ENCODE measurements at regions not wholly inside any gene's neighbourhood (a gene's known extent, or its start where the extent isn't known, plus 50 kb on each side); places are given as distances from the start of the nearest gene placed in this dataset.

DNA sequence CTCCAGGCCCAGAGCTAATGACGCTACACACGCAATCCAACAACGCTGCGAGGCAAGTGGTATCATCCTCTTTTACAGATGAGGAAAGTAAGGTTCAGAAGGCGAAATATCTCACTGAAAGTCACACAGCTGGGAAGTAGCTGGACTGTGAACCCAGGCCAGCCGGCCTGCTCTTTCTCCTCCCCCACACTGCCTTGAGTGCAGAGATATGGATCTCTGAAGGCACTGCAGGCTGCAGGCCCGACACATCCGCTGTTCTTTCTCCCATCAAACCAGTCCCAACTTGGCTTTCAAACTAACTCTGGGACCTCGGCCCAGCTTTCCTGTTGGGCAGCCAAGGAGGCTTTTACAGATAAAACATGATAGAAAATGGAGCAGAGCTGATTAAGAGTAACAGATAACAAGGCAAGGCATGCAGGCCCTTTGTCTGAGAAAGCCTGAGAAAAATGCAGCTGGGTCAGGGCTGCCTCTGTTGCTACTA is 64.0 kb upstream of the PTPRJ start:
- Histone ChIP-seq H3K4me2 (peak overlapping the region; percentile 23), H3K79me2 (no peaks in the 10 kb centered on the region), H3K27ac (peak overlapping the region; percentile 63), H2AFZ (peak overlapping the region; percentile 54), H4K20me1 (ENCODE audit: insufficient read depth, poor library complexity, severe bottlenecking) (no peaks in the 10 kb centered on the region), H3K9me2 (replicated peaks; ENCODE audit: insufficient read depth) (no peaks in the 10 kb centered on the region), H3K4me3 (no peak overlapping the region), H3K36me3 (replicated peaks; ENCODE audit: insufficient read depth, low read depth) (no peaks in the 10 kb centered on the region), H3K27me3 (no peaks in the 10 kb centered on the region), H3K9me3 (ENCODE audit: low read depth) (no peaks in the 10 kb centered on the region), H3K4me1 (ENCODE audit: insufficient read depth) (peaks cover 14% of the 10 kb centered on the region)
- DNase-seq (ENCODE audit: low spot score): peak; percentile 43
- TF ChIP-seq EZH2 (IDR thresholded peaks at IDR 0.05; ENCODE audit: borderline replicate concordance): no peak
- TF ChIP-seq, protein P1, sequence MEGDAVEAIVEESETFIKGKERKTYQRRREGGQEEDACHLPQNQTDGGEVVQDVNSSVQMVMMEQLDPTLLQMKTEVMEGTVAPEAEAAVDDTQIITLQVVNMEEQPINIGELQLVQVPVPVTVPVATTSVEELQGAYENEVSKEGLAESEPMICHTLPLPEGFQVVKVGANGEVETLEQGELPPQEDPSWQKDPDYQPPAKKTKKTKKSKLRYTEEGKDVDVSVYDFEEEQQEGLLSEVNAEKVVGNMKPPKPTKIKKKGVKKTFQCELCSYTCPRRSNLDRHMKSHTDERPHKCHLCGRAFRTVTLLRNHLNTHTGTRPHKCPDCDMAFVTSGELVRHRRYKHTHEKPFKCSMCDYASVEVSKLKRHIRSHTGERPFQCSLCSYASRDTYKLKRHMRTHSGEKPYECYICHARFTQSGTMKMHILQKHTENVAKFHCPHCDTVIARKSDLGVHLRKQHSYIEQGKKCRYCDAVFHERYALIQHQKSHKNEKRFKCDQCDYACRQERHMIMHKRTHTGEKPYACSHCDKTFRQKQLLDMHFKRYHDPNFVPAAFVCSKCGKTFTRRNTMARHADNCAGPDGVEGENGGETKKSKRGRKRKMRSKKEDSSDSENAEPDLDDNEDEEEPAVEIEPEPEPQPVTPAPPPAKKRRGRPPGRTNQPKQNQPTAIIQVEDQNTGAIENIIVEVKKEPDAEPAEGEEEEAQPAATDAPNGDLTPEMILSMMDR (IDR thresholded peaks at IDR 0.05; ENCODE audit: poor library complexity): no peak
- 44% methylated on average over 9 of the region's 9 CpGs for WGBS (ENCODE audit: low lambda C conversion rate, missing lambda C conversion rate)

DNA sequence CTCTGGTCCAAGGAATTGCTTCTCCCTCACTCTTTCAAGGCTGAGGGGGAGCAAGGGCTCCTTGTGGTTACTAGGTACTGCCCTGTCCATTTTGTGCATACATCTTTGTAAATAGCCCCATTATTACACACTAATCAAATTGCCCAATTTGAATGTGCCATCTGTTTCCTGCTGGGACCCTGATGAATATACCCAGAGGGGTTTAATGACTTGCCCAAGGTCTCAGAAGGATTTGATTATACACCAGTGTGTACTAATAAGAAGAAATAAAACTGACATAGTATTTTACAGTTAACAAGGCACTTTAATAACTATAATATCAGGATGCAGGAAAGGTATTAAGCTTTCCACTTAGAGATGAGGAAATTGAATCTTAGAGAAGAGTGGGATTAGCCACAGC is 64.6 kb upstream of the PTPRJ start:
- Histone ChIP-seq H3K4me1 (ENCODE audit: insufficient read depth) (peaks cover 14% of the 10 kb centered on the region), H3K27ac (peak overlapping the region; percentile 63), H3K9me3 (ENCODE audit: low read depth) (no peaks in the 10 kb centered on the region), H3K79me2 (no peaks in the 10 kb centered on the region), H3K27me3 (no peaks in the 10 kb centered on the region), H2AFZ (no peak overlapping the region), H3K36me3 (replicated peaks; ENCODE audit: insufficient read depth, low read depth) (no peaks in the 10 kb centered on the region), H3K4me3 (no peak overlapping the region), H3K4me2 (no peak overlapping the region), H4K20me1 (ENCODE audit: insufficient read depth, poor library complexity, severe bottlenecking) (no peaks in the 10 kb centered on the region), H3K9me2 (replicated peaks; ENCODE audit: insufficient read depth) (no peaks in the 10 kb centered on the region)
- TF ChIP-seq EZH2phosphoT487 (IDR thresholded peaks at IDR 0.05; ENCODE audit: low read depth, severe bottlenecking, unreplicated experiment): no peak
- TF ChIP-seq EZH2 (IDR thresholded peaks at IDR 0.05; ENCODE audit: borderline replicate concordance): no peak
- TF ChIP-seq, protein P1 (IDR thresholded peaks at IDR 0.05; ENCODE audit: poor library complexity): no peak
- DNase-seq (ENCODE audit: low spot score): no peak

DNA sequence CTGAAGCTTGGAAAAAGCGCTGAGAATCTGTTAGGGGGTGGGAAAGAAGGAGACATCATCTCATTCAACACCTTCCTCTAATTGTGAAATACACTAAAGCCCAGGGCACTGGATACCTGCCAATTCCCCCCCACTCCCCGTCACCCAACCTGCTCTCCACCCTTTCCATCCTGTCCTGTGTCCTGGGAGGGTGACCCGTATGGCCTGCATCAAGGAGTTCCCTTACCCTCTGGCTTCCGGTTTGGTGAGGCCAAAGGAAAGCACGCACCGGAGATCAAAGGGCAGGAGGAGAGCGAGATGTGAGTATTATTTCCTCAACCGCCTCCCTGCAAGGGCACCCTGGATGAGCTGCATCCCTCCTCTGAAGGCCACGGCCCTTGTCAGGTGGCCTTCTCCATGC is 65.0 kb upstream of the PTPRJ start:
- 83% methylated on average over 9 of the region's 9 CpGs for WGBS (ENCODE audit: low lambda C conversion rate, missing lambda C conversion rate)
- H3K4me2 ChIP-seq: no peak overlapping the region
- no peaks in the 10 kb centered on the region for H3K79me2 ChIP-seq
- TF ChIP-seq, protein P1 (IDR thresholded peaks at IDR 0.05; ENCODE audit: poor library complexity): no peak
- TF ChIP-seq EZH2phosphoT487 (IDR thresholded peaks at IDR 0.05; ENCODE audit: low read depth, severe bottlenecking, unreplicated experiment) (no peak), EZH2 (IDR thresholded peaks at IDR 0.05; ENCODE audit: borderline replicate concordance) (no peak)
- no peaks in the 10 kb centered on the region for H4K20me1 ChIP-seq (ENCODE audit: insufficient read depth, poor library complexity, severe bottlenecking)
- no peak for DNase-seq (ENCODE audit: low spot score)
- peaks cover 14% of the 10 kb centered on the region for H3K4me1 ChIP-seq (ENCODE audit: insufficient read depth)
- H3K9me2 ChIP-seq (replicated peaks; ENCODE audit: insufficient read depth): no peaks in the 10 kb centered on the region
- no peak overlapping the region for H3K4me3 ChIP-seq
- no peak overlapping the region for H3K27ac ChIP-seq
- H3K36me3 ChIP-seq (replicated peaks; ENCODE audit: insufficient read depth, low read depth): no peaks in the 10 kb centered on the region
- H3K27me3 ChIP-seq: no peaks in the 10 kb centered on the region
- no peaks in the 10 kb centered on the region for H3K9me3 ChIP-seq (ENCODE audit: low read depth)
- no peak overlapping the region for H2AFZ ChIP-seq

DNA sequence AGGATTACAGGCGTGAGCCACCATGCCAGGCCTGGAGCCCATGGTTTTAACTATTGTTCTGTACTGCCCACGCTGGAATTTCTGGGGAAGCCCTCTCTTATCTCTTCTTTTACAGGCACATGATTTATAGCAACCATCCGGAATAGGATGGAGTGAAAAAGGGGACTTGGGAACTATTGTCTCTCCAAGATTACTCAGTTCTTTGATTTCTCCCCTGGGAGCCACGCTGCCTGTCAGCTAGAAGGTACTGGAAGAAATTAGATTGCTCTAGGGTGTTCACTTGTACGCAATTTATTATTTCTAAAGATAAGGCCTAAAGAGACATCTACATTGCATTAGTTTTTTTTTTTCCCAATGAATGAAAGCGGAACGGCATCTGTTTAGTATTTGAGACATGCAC is 65.6 kb upstream of the PTPRJ start:
- no peaks in the 10 kb centered on the region for H4K20me1 ChIP-seq (ENCODE audit: insufficient read depth, poor library complexity, severe bottlenecking)
- H3K27me3 ChIP-seq: no peaks in the 10 kb centered on the region
- H3K9me3 ChIP-seq (ENCODE audit: low read depth): no peaks in the 10 kb centered on the region
- no peak overlapping the region for H3K4me2 ChIP-seq
- no peak overlapping the region for H3K27ac ChIP-seq
- no peaks in the 10 kb centered on the region for H3K9me2 ChIP-seq (replicated peaks; ENCODE audit: insufficient read depth)
- no peaks in the 10 kb centered on the region for H3K36me3 ChIP-seq (replicated peaks; ENCODE audit: insufficient read depth, low read depth)
- H3K4me3 ChIP-seq: no peak overlapping the region
- no peak overlapping the region for H2AFZ ChIP-seq
- WGBS (ENCODE audit: low lambda C conversion rate, missing lambda C conversion rate): 59% methylated on average over 7 of the region's 7 CpGs
- no peak for DNase-seq (ENCODE audit: low spot score)
- TF ChIP-seq EZH2 (IDR thresholded peaks at IDR 0.05; ENCODE audit: borderline replicate concordance) (no peak), EZH2phosphoT487 (IDR thresholded peaks at IDR 0.05; ENCODE audit: low read depth, severe bottlenecking, unreplicated experiment) (no peak)
- TF ChIP-seq, protein P1 (IDR thresholded peaks at IDR 0.05; ENCODE audit: poor library complexity): no peak
- H3K4me1 ChIP-seq (ENCODE audit: insufficient read depth): peaks cover 14% of the 10 kb centered on the region
- H3K79me2 ChIP-seq: no peaks in the 10 kb centered on the region

All from hepatocyte (in vitro differentiated cells).